HepG2 (cell line): ENCODE measurements at regions not wholly inside any gene's neighbourhood (a gene's known extent, or its start where the extent isn't known, plus 50 kb on each side); places are given as distances from the start of the nearest gene placed in this dataset.

Source experiments
- ATAC-seq: fragments of 200-7000 bp; cut with Tn5 transposase; 3 replicates; pipeline ENCODE4 v1.9.1; 2020; ENCODE audit warnings: mild to moderate bottlenecking, moderate library complexity
- BruUV-seq: library from RNA; stranded (reverse); fragments of 400-500 nt; replicated peaks from 2 replicates; lab custom pipeline; 2021; lab: Mats Ljungman, UMichigan
- CTCF ChIA-PET: fragments of 300-600 bp; formaldehyde crosslinking; extraction: SDS; loops from one replicate; lab custom pipeline; 2021; ENCODE audit warnings: low total read pairs, inconsistent platforms, low intra/inter-chr PET ratio; lab: Yijun Ruan, JAX
- POLR2A ChIA-PET: fragments of 350-600 bp; sonication (Branson Sonifier 250); formaldehyde crosslinking; loops from one replicate; lab custom pipeline; 2020; ENCODE audit warnings: antibody characterized with exemption, inconsistent platforms; lab: Yijun Ruan, JAX
- DNase-seq: peaks from one replicate; pipeline ENCODE4 v3.0.0-alpha.2; 2015; ENCODE audit warnings: low spot score
- FAIRE-seq: peaks from 3 replicates; lab custom pipeline; 2011; peaks lifted over from hg19 to GRCh38; lab: Jason Lieb, UNC
- H2AFZ ChIP-seq: one replicate; pipeline ENCODE4 v1.6.1; 2011; ENCODE audit warnings: low read length, inconsistent platforms
- H3K27ac ChIP-seq: fragments of 300-600 bp; 3 replicates; pipeline ENCODE4 v1.8.0; 2011; ENCODE audit warnings: mixed run types, mild to moderate bottlenecking, mixed read lengths, low read length, inconsistent platforms; ENCODE audit not compliant: insufficient read depth; ENCODE audit errors: extremely low read length
- H3K27me3 ChIP-seq, 2 experiments: fragments of 200-600 bp in 1 of 2; 2 replicates in 1 of 2; 3 replicates in 1 of 2; pipeline versions ENCODE4 v1.6.0 to v1.8.0; 2011; ENCODE audit warnings: low read length in 2 of 2, mild to moderate bottlenecking in 2 of 2, moderate library complexity in 2 of 2, inconsistent platforms in 1 of 2; ENCODE audit not compliant: insufficient read depth in 2 of 2, control insufficient read depth in 1 of 2
- H3K36me3 ChIP-seq, 2 experiments: fragments of 200-600 bp in 1 of 2; replicated peaks in 1 of 2; 2 replicates in 1 of 2; 3 replicates in 1 of 2; pipeline versions ENCODE4 v1.5.1 to v1.8.0; 2011; ENCODE audit warnings: low read length in 2 of 2, inconsistent platforms in 1 of 2; ENCODE audit not compliant: insufficient read depth in 2 of 2, control insufficient read depth in 1 of 2
- H3K4me1 ChIP-seq: 2 replicates; pipeline ENCODE4 v1.5.1; 2012; ENCODE audit warnings: low read length, inconsistent platforms; ENCODE audit not compliant: insufficient read depth
- H3K4me2 ChIP-seq: 2 replicates; pipeline ENCODE4 v1.6.0; 2011; ENCODE audit warnings: low read depth, low read length, inconsistent platforms
- H3K4me3 ChIP-seq, 3 experiments: fragments of 200-600 bp in 1 of 3; sonication (generic), shearing (Covaris generic) in 1 of 3; replicated peaks in 1 of 3; 2 replicates each; pipeline ENCODE4 v1.5.1; 2011 to 2016; ENCODE audit warnings: low read length in 3 of 3, inconsistent platforms in 2 of 3, low read depth in 2 of 3, mild to moderate bottlenecking in 2 of 3, control low read depth in 1 of 3, mixed read lengths in 1 of 3; ENCODE audit not compliant: insufficient read depth in 1 of 3
- H3K79me2 ChIP-seq: one replicate; pipeline ENCODE4 v1.6.1; 2011; ENCODE audit warnings: low read length, inconsistent platforms; ENCODE audit not compliant: insufficient read depth
- H3K9ac ChIP-seq: 2 replicates; pipeline ENCODE4 v1.6.0; 2011; ENCODE audit warnings: mild to moderate bottlenecking, low read depth, low read length, inconsistent platforms; ENCODE audit not compliant: insufficient read depth
- H3K9me3 ChIP-seq: 2 replicates; pipeline ENCODE4 v1.5.1; 2012; ENCODE audit warnings: mild to moderate bottlenecking, low read length
- H4K20me1 ChIP-seq: 2 replicates; pipeline ENCODE4 v1.6.0; 2011; ENCODE audit warnings: inconsistent platforms, mild to moderate bottlenecking, low read length, moderate library complexity; ENCODE audit not compliant: insufficient read depth
- E2F5 ChIP-seq: sonication (generic); formaldehyde crosslinking; conservative IDR thresholded peaks from 2 replicates; pipeline ENCODE4 v1.4.0; 2020; ENCODE audit warnings: missing genetic modification reagents
- KLF15 ChIP-seq: sonication (generic); formaldehyde crosslinking; IDR thresholded peaks from 2 replicates; pipeline ENCODE4 v1.8.1; 2023; ENCODE audit warnings: borderline replicate concordance, mild to moderate bottlenecking, inconsistent platforms, missing genetic modification reagents, mixed read lengths
- SMARCE1 ChIP-seq: fragments of 450-650 bp; IDR thresholded peaks from 2 replicates; pipeline ENCODE4 v1.6.1; 2017; ENCODE audit warnings: borderline replicate concordance
- SMYD3 ChIP-seq: sonication (generic); formaldehyde crosslinking; IDR thresholded peaks from 2 replicates; pipeline ENCODE4 v1.8.1; 2023; ENCODE audit warnings: mild to moderate bottlenecking, missing genetic modification reagents
- ZNF687 ChIP-seq: sonication (generic); formaldehyde crosslinking; IDR thresholded peaks from 2 replicates; pipeline ENCODE4 v1.5.1; 2020; ENCODE audit warnings: mild to moderate bottlenecking, missing genetic modification reagents, moderate library complexity
- WGBS: methylation state at CpG from one replicate; pipeline ENCODE4 v1.1.6; 2017; ENCODE audit warnings: low lambda C conversion rate; 5-methylcytosine and 5-hydroxymethylcytosine counted together
- in situ Hi-C: cut with HindIII; loops from 2 replicates; pipeline ENCODE4 v1.10.0; 2017; ENCODE audit warnings: low pct_unique_long_range_greater_than_20kb; ENCODE audit not compliant: extremely low pct_ligation_motif_present
- intact Hi-C: fragments of 100-400 bp; cut with micrococcal nuclease; formaldehyde crosslinking; loops from one replicate; pipeline ENCODE4 v1.10.0; 2022; ENCODE audit not compliant: unreplicated experiment

GRCh38 chr9:32716955-32717543 lies 66.3 kb upstream of the TMEM215 start (continued):
- TF ChIP-seq ZNF687, result no peak

GRCh38 chr9:32722704-32723103 lies 60.6 kb upstream of the TMEM215 start:
- ATAC-seq (no peak), FAIRE-seq (no peak), DNase-seq (no peak)
- no peaks in the 10 kb centered on the region for H3K9me3 ChIP-seq
- no peak overlapping the region for H3K4me3 ChIP-seq
- H2AFZ ChIP-seq, result no peak overlapping the region
- TF ChIP-seq KLF15 (no peak), SMYD3 (CRISPR knock-in tag) (no peak), E2F5 (CRISPR knock-in tag) (no peak), SMARCE1 (no peak)
- intact Hi-C loops (no loop called here), in situ Hi-C loops (no loop called here)
- WGBS, result 2% methylated on average over 7 of the region's 7 CpGs
- H4K20me1 ChIP-seq, result no peaks in the 10 kb centered on the region
- no peak overlapping the region for H3K27ac ChIP-seq
- no peak overlapping the region for H3K4me2 ChIP-seq
- H3K9ac ChIP-seq, result no peak overlapping the region
- POLR2A ChIA-PET, result no interaction called here
- H3K79me2 ChIP-seq, result no peaks in the 10 kb centered on the region
- no peaks in the 10 kb centered on the region for H3K36me3 ChIP-seq
- CTCF ChIA-PET, result no interaction called here
- no peaks in the 10 kb centered on the region for H3K4me1 ChIP-seq
- peaks cover 3 to 15% of the 10 kb centered on the region in 2 experiments; a peak in 3 of 5 replicates for H3K27me3 ChIP-seq
- BruUV-seq, result no TSS peak
